ENCODE measurements at regions not wholly inside any gene's neighbourhood (a gene's known extent, or its start where the extent isn't known, plus 50 kb on each side); places are given as distances from the start of the nearest gene placed in this dataset.
"Not testable (repeated sequence)": the region's sequence is repeated elsewhere in the genome, so short reads cannot be mapped to it uniquely, and the experiment has no call there.

GRCh38 chr6:79818471-79818870, 128.9 kb downstream of the ELOVL4 start:
- H3K4me3 Mint-ChIP-seq: no peak overlapping the region
- H3K27ac Mint-ChIP-seq: no peak overlapping the region
- H3K27me3 Mint-ChIP-seq: no peaks in the 10 kb centered on the region
- no peaks in the 10 kb centered on the region for H3K9me3 Mint-ChIP-seq
- H3K4me1 Mint-ChIP-seq: no peaks in the 10 kb centered on the region
- H3K36me3 Mint-ChIP-seq: no peaks in the 10 kb centered on the region

DNA sequence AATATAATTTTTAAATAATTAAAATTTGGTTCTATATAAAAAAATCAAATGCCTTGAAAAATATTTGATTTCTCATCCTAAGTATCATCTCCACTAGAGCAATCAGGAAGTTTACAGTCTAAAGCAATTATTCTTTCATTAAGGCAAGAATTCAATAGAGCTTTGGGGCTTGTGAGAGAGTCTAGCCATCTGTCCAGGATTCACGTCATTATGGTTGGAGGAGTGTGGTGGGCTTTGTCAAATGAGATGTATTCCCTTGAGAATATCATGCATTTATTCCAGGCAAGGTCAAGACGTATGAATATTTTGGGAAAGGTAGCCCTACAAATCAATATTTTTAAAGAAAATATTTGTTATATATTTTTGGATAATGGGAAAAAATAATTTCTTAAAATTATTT, 132.4 kb downstream of the ELOVL4 start:
- Mint-ChIP-seq H3K4me1 (no peaks in the 10 kb centered on the region), H3K27ac (no peak overlapping the region), H3K36me3 (no peaks in the 10 kb centered on the region), H3K4me3 (no peak overlapping the region), H3K27me3 (no peaks in the 10 kb centered on the region), H3K9me3 (no peaks in the 10 kb centered on the region)

DNA sequence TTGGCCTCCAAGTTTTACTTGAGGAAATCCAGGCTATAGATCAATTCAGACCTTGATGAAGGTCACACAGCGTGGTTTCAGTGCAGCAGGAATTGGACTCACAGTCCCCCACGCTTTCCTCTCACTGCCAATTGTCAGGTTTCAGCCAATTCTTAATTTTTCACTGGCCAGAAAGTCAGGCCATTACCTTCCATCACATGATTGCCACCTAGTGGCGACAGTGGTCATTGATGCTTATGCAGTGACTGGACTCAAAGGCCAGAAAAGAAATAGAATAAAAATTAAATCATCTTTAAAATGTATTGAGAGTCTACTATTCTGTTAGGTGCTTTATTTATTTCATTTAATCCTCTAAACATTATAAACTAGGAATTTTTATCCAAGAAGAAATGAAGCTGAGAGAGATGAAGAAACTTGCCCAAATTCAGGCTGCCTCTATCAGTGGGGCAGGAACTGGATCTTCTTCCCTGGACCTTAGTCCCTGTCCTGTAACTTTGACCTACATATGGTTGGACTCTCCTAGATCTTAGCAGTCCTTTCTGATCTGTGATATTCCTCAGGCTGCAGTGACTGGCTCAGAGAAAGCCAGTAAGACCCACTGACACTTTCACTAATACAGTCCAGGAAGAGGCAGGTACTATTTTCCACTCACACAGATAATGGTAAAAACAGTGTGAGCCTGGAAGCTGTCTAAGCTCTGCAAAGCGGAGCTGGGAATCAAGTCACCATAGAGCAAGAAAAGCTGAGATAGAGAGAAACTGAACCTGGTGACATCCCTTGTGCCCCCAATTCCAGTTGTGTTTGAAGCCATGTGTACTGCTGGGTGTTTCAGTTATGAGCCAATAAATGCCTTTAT, 133.3 kb downstream of the ELOVL4 start:
- no peak overlapping the region for H3K27ac Mint-ChIP-seq
- no peaks in the 10 kb centered on the region for H3K36me3 Mint-ChIP-seq
- H3K27me3 Mint-ChIP-seq: no peaks in the 10 kb centered on the region
- H3K4me1 Mint-ChIP-seq: no peaks in the 10 kb centered on the region
- H3K9me3 Mint-ChIP-seq: no peaks in the 10 kb centered on the region
- H3K4me3 Mint-ChIP-seq: no peak overlapping the region

- Mint-ChIP-seq H3K9me3 (no peaks in the 10 kb centered on the region), H3K4me1 (no peaks in the 10 kb centered on the region), H3K36me3 (no peaks in the 10 kb centered on the region), H3K27ac (no peak overlapping the region), H3K27me3 (peaks cover under 1% of the 10 kb centered on the region), H3K4me3 (no peak overlapping the region)
These were observed 134.1 kb downstream of the ELOVL4 start for GRCh38 chr6:79813143-79813850.

GRCh38 chr6:79812195-79812594, 135.2 kb downstream of the ELOVL4 start:
- Mint-ChIP-seq H3K27ac (no peak overlapping the region), H3K36me3 (no peaks in the 10 kb centered on the region), H3K27me3 (peaks cover 4% of the 10 kb centered on the region), H3K4me3 (no peak overlapping the region), H3K4me1 (no peaks in the 10 kb centered on the region), H3K9me3 (no peaks in the 10 kb centered on the region)

DNA sequence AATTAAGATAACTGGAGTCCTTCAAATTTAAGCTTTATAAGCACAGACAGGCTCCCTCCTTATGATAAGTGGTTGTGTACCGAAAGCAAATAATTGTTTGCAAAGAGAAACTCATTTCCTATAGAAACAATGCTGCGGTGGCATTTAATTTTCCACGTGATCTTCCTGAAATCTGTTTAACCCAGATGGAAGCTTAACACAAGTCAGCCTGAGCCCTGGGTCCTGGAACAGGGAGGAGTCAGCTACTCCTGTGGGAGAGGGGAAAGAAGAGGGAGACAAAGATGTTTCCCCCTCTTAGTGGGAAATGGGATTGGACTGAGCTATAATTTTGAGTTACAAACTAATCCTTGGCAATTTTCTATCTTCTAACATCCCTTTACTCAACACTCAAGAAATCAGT, 136.5 kb downstream of the ELOVL4 start:
- Mint-ChIP-seq H3K4me1 (no peaks in the 10 kb centered on the region), H3K36me3 (no peaks in the 10 kb centered on the region), H3K9me3 (no peaks in the 10 kb centered on the region), H3K27ac (no peak overlapping the region), H3K27me3 (peaks cover 4% of the 10 kb centered on the region), H3K4me3 (no peak overlapping the region)

DNA sequence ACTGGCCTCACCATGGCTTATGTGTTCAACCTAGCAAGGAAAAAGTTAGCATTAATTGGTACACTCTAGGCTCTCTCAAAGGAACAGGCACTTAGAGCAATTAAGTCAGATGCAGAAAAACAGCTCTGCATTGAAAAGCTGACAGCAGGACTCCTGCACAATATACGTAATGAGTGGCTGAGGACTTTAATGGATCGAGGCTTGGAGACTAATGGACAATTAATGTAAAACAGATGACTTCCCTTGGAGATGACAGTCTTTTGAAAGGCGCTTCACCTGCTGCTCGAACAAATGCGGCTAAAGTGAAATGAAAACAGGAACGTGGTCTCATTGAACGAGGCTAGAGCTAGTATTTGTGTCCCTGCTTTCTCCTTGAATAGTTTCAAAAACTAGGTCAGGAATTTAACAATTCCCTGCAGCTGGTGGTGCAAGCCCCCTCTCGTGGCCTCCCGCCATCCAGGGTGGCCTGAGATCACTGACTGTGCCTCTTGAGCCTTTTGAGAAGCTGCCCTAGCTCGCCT, 137.1 kb downstream of the ELOVL4 start:
- Mint-ChIP-seq H3K36me3 (peaks cover 4% of the 10 kb centered on the region), H3K4me3 (no peak overlapping the region), H3K27me3 (peaks cover 4% of the 10 kb centered on the region)

GRCh38 chr6:79808921-79809320, 138.4 kb downstream of the ELOVL4 start:
- Mint-ChIP-seq H3K4me1 (no peaks in the 10 kb centered on the region), H3K27ac (no peak overlapping the region), H3K4me3 (no peak overlapping the region), H3K27me3 (peaks cover 4% of the 10 kb centered on the region), H3K36me3 (peaks cover 4% of the 10 kb centered on the region), H3K9me3 (no peaks in the 10 kb centered on the region)

More for the DNA sequence above, 137.1 kb downstream of the ELOVL4 start:
- Mint-ChIP-seq H3K27ac (no peak overlapping the region), H3K4me1 (no peaks in the 10 kb centered on the region), H3K9me3 (no peaks in the 10 kb centered on the region)

GRCh38 chr6:79806661-79807060, 140.7 kb downstream of the ELOVL4 start:
- peak overlapping the region in 1 of 3 donors; percentile 10 for H3K27ac Mint-ChIP-seq
- H3K9me3 Mint-ChIP-seq, H3K4me1 Mint-ChIP-seq, H3K4me3 Mint-ChIP-seq, H3K36me3 Mint-ChIP-seq, H3K27me3 Mint-ChIP-seq: not testable (repeated sequence)

DNA sequence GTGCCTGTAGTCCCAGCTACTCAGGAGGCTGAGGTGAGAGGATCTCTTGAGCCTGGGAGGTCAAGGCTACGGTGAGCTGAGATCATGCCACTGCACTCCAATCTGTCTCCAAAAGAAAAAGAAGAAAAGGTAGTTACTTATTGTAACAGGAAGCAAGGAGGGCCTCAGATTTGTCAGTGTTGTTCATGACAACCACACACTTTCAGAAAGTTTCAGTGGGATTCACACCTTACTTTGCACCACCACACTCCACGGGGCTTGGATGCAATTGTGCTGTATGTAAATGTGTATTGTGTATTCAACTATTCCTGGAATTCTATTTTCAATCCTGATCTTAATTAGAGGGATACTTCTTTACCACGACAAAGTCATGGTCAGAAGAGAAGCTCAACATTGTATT, 142.6 kb downstream of the ELOVL4 start:
- Mint-ChIP-seq H3K9me3 (no peaks in the 10 kb centered on the region), H3K4me3 (no peak overlapping the region), H3K4me1 (no peaks in the 10 kb centered on the region), H3K36me3 (peaks cover 4% of the 10 kb centered on the region), H3K27ac (no peak overlapping the region), H3K27me3 (peaks cover 4% of the 10 kb centered on the region)

DNA sequence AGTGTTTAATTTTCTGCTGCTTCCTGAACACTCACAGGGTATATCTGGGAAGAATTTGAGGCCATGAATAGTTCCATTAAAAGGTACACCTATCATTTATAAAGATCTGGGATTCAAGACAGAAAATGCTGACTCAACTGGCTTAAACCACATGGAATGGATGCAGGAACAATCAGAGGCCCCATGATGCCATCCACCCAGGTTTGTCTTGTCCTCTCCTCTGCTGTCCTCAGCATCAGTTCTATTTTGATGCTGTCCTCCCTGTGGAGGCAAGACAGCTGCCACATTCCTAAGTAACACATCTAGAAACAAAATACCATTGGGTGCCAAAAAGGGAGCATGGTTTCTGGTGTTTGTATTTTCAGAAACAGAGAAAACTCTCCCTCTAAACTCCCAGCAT, 143.4 kb downstream of the ELOVL4 start:
- peaks cover 4% of the 10 kb centered on the region for H3K27me3 Mint-ChIP-seq
- H3K9me3 Mint-ChIP-seq: no peaks in the 10 kb centered on the region
- peaks cover 4% of the 10 kb centered on the region for H3K36me3 Mint-ChIP-seq
- no peak overlapping the region for H3K4me3 Mint-ChIP-seq
- H3K4me1 Mint-ChIP-seq: no peaks in the 10 kb centered on the region
- H3K27ac Mint-ChIP-seq: no peak overlapping the region

DNA sequence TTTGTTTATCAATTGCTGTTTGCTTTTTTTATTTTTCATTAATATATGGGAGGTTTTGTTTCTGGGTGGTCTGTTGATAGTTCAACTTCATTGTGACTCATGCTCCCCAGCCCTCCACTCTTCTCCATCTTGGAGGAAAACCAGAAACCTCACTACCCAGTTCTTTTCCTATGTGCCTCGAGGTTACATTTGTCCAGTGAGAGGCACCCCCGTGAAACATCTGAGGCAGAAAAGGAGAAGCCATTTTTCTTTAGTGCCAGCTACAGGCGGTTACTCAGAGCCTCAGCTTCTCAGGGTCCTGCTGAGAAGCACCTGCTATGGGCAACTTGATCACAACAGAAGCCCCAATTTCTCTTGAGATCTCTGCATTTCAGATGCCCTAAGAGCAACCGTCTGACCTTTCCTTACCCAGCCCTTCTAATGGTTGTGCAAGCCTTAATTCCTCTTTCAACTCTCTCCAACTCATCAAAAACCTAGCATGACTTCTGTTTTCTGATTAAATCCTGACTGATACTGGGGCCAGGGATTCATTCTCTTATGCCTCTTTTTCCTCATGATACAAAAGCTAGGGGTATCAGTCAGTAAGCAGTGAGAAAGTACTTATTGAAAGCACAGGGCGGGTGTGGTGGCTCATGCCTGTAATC, 144.6 kb downstream of the ELOVL4 start:
- Mint-ChIP-seq H3K27me3 (no peaks in the 10 kb centered on the region), H3K36me3 (peaks cover 4% of the 10 kb centered on the region), H3K4me1 (no peaks in the 10 kb centered on the region)

GRCh38 chr6:79801362-79801761, 146.0 kb downstream of the ELOVL4 start:
- Mint-ChIP-seq H3K4me3 (no peak overlapping the region), H3K9me3 (no peaks in the 10 kb centered on the region), H3K4me1 (no peaks in the 10 kb centered on the region), H3K27ac (no peak overlapping the region), H3K36me3 (peaks cover 4% of the 10 kb centered on the region), H3K27me3 (no peaks in the 10 kb centered on the region)

More for the DNA sequence above, 144.6 kb downstream of the ELOVL4 start:
- Mint-ChIP-seq H3K9me3 (no peaks in the 10 kb centered on the region), H3K4me3 (no peak overlapping the region), H3K27ac (no peak overlapping the region)

- no peaks in the 10 kb centered on the region for H3K36me3 Mint-ChIP-seq
- no peaks in the 10 kb centered on the region for H3K4me1 Mint-ChIP-seq
- H3K9me3 Mint-ChIP-seq: no peaks in the 10 kb centered on the region
- no peak overlapping the region for H3K4me3 Mint-ChIP-seq
- no peak overlapping the region for H3K27ac Mint-ChIP-seq
- no peaks in the 10 kb centered on the region for H3K27me3 Mint-ChIP-seq
These were observed 148.5 kb downstream of the ELOVL4 start for GRCh38 chr6:79798841-79799240.

- H3K27me3 Mint-ChIP-seq: no peaks in the 10 kb centered on the region
- H3K36me3 Mint-ChIP-seq: no peaks in the 10 kb centered on the region
- H3K9me3 Mint-ChIP-seq: no peaks in the 10 kb centered on the region
- no peak overlapping the region for H3K4me3 Mint-ChIP-seq
- H3K27ac Mint-ChIP-seq: no peak overlapping the region
- H3K4me1 Mint-ChIP-seq: no peaks in the 10 kb centered on the region
These were observed 149.4 kb downstream of the ELOVL4 start for GRCh38 chr6:79797912-79798311.

Data from IgD-negative memory B cell (primary cell).